ENCODE measurements at regions not wholly inside any gene's neighbourhood (a gene's known extent, or its start where the extent isn't known, plus 50 kb on each side); places are given as distances from the start of the nearest gene placed in this dataset.
"Not testable (repeated sequence)": the region's sequence is repeated elsewhere in the genome, so short reads cannot be mapped to it uniquely, and the experiment has no call there.

DNA sequence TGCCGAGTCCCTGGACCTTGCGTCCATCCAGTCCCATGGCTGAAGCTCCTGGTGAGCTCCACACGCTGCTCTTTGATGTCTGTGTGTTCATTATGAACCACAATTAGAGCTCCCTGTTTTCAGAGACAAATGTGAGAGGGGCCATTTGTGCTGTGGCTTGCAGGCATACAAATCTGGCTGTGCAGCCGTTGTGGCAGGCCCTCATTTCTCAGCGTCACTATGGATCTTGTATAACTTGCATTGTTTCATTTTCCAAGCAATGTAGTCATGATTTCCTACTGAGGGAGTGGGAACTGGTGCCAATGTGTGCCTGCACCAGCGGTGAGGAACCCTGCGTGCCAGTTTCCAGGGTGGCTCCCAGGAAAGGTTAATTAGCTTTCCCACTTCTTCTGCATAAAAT, 542.6 kb downstream of the TMEM114 start:
- no peak for DNase-seq (ENCODE audit: low spot score)
- H3K27ac ChIP-seq (ENCODE audit: poor library complexity, severe bottlenecking) = no peak overlapping the region
- no peaks in the 10 kb centered on the region for H3K27me3 ChIP-seq (ENCODE audit: insufficient read depth, poor library complexity, severe bottlenecking)
- no peak for ATAC-seq (ENCODE audit: low read depth)
- H3K36me3 ChIP-seq (ENCODE audit: low read depth) = no peaks in the 10 kb centered on the region
- no peaks in the 10 kb centered on the region for H3K4me1 ChIP-seq (ENCODE audit: insufficient read depth, poor library complexity, severe bottlenecking)
- no peaks in the 10 kb centered on the region for H3K9me3 ChIP-seq (ENCODE audit: severe bottlenecking)
- no peak overlapping the region for H3K4me3 ChIP-seq (ENCODE audit: severe bottlenecking)
- TF ChIP-seq, protein P1, sequence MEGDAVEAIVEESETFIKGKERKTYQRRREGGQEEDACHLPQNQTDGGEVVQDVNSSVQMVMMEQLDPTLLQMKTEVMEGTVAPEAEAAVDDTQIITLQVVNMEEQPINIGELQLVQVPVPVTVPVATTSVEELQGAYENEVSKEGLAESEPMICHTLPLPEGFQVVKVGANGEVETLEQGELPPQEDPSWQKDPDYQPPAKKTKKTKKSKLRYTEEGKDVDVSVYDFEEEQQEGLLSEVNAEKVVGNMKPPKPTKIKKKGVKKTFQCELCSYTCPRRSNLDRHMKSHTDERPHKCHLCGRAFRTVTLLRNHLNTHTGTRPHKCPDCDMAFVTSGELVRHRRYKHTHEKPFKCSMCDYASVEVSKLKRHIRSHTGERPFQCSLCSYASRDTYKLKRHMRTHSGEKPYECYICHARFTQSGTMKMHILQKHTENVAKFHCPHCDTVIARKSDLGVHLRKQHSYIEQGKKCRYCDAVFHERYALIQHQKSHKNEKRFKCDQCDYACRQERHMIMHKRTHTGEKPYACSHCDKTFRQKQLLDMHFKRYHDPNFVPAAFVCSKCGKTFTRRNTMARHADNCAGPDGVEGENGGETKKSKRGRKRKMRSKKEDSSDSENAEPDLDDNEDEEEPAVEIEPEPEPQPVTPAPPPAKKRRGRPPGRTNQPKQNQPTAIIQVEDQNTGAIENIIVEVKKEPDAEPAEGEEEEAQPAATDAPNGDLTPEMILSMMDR (IDR thresholded peaks at IDR 0.05; ENCODE audit: poor library complexity, severe bottlenecking) = no peak

DNA sequence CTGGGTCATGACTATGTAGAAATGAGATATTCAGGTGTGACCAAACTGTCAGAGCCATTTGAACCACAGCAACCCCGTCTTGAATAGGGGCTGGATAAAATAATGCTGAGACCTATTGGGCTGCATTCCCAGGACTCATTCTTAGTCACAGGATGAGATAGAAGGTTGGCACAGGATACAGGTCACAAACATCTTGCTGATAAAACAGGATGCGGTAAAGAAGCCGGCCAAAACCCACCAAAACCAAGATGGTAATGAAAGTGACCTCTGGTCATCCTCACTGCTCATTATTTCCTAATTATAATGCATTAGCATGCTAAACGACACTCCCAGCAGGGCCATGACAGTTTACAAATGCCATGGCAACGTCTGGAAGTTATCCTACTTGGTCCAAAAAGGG, 545.5 kb downstream of the TMEM114 start:
- Histone ChIP-seq H3K9me3 (ENCODE audit: severe bottlenecking) (no peaks in the 10 kb centered on the region), H3K4me3 (ENCODE audit: severe bottlenecking) (no peak overlapping the region), H3K27me3 (ENCODE audit: insufficient read depth, poor library complexity, severe bottlenecking) (no peaks in the 10 kb centered on the region), H3K36me3 (ENCODE audit: low read depth) (no peaks in the 10 kb centered on the region), H3K4me1 (ENCODE audit: insufficient read depth, poor library complexity, severe bottlenecking) (no peaks in the 10 kb centered on the region), H3K27ac (ENCODE audit: poor library complexity, severe bottlenecking) (no peak overlapping the region)
- DNase-seq (ENCODE audit: low spot score) (no peak), ATAC-seq (ENCODE audit: low read depth) (no peak)
- TF ChIP-seq, protein P1 (IDR thresholded peaks at IDR 0.05; ENCODE audit: poor library complexity, severe bottlenecking) = no peak

DNA sequence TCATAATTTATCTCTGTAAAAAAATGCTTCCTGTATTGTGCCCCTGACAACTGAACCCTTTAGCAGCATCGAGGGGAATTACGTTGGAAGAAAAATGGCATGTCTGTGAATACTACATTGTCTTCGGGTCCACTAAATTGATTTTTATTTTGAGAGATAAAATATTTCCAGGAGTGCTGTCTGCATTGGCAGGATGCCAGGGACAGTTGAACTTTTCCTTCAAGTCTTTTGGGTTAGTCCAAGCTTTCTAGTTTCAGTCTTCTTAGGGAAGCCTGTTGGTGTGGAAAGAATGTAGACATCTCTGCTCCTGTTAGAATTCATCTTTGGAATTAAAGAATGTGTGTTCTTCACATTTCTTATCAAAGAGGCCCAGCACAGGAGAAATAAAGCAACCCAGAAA, 557.9 kb downstream of the TMEM114 start:
- Histone ChIP-seq H3K4me3 (ENCODE audit: severe bottlenecking) (no peak overlapping the region), H3K4me1 (ENCODE audit: insufficient read depth, poor library complexity, severe bottlenecking) (no peaks in the 10 kb centered on the region), H3K36me3 (ENCODE audit: low read depth) (no peaks in the 10 kb centered on the region), H3K9me3 (ENCODE audit: severe bottlenecking) (no peaks in the 10 kb centered on the region), H3K27ac (ENCODE audit: poor library complexity, severe bottlenecking) (no peak overlapping the region), H3K27me3 (ENCODE audit: insufficient read depth, poor library complexity, severe bottlenecking) (no peaks in the 10 kb centered on the region)
- no peak for ATAC-seq (ENCODE audit: low read depth)
- DNase-seq (ENCODE audit: low spot score) = no peak
- TF ChIP-seq, protein P1 (IDR thresholded peaks at IDR 0.05; ENCODE audit: poor library complexity, severe bottlenecking) = no peak

DNA sequence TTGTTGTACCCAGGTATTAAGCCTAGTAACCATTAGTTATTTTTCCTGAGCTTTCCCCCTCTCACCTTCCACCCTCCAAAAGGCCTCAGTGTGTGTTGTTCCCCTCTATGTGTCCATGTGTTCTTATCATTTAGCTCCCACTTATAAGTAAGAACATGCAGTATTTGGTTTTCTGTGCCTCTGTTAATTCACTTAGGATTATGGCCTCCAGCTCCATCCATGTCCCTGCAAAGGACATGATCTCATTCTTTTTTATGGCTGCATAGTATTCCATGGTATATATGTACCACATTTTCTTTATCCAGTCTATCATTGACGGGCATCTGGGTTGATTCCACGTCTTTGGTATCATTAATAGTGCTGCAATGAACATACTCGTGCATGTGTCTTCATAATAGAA, 560.3 kb downstream of the TMEM114 start:
- not testable (repeated sequence) for ATAC-seq (ENCODE audit: low read depth); DNase-seq (ENCODE audit: low spot score); H3K9me3 ChIP-seq (ENCODE audit: severe bottlenecking); H3K27ac ChIP-seq (ENCODE audit: poor library complexity, severe bottlenecking); H3K4me3 ChIP-seq (ENCODE audit: severe bottlenecking); H3K36me3 ChIP-seq (ENCODE audit: low read depth); H3K27me3 ChIP-seq (ENCODE audit: insufficient read depth, poor library complexity, severe bottlenecking); H3K4me1 ChIP-seq (ENCODE audit: insufficient read depth, poor library complexity, severe bottlenecking)

- TF ChIP-seq, protein P1 (IDR thresholded peaks at IDR 0.05; ENCODE audit: poor library complexity, severe bottlenecking) = no peak
- no peak for DNase-seq (ENCODE audit: low spot score)
- ATAC-seq (ENCODE audit: low read depth) = no peak
- no peaks in the 10 kb centered on the region for H3K27me3 ChIP-seq (ENCODE audit: insufficient read depth, poor library complexity, severe bottlenecking)
- no peak overlapping the region for H3K4me3 ChIP-seq (ENCODE audit: severe bottlenecking)
- no peaks in the 10 kb centered on the region for H3K9me3 ChIP-seq (ENCODE audit: severe bottlenecking)
- H3K36me3 ChIP-seq (ENCODE audit: low read depth) = no peaks in the 10 kb centered on the region
- no peak overlapping the region for H3K27ac ChIP-seq (ENCODE audit: poor library complexity, severe bottlenecking)
- no peaks in the 10 kb centered on the region for H3K4me1 ChIP-seq (ENCODE audit: insufficient read depth, poor library complexity, severe bottlenecking)
Measured at GRCh38 chr16:8026450-8026849, 563.9 kb downstream of the TMEM114 start.

Measured in RWPE2 (cell line).